GM12878 (cell line): ENCODE measurements at regions not wholly inside any gene's neighbourhood (a gene's known extent, or its start where the extent isn't known, plus 50 kb on each side); places are given as distances from the start of the nearest gene placed in this dataset.

Source experiments
- ATAC-seq: fragments of 200-7000 bp; cut with Tn5 transposase; 3 replicates; pipeline ENCODE4 v1.9.1; 2020; ENCODE audit warnings: mild to moderate bottlenecking, moderate library complexity
- BruUV-seq: library from RNA; stranded (reverse); fragments of 400-500 nt; replicated peaks from 2 replicates; lab custom pipeline; 2021; lab: Mats Ljungman, UMichigan
- CTCF ChIA-PET: fragments of 300-600 bp; sonication (Branson Sonifier 250); formaldehyde crosslinking; extraction: SDS; loops from one replicate; lab custom pipeline; 2021; ENCODE audit warnings: inconsistent platforms; lab: Yijun Ruan, JAX
- POLR2A ChIA-PET: fragments of 350-600 bp; formaldehyde crosslinking; extraction: SDS; loops from one replicate; lab custom pipeline; 2021; ENCODE audit warnings: inconsistent platforms; lab: Charles Lee
- RAD21 ChIA-PET: fragments of 300-600 bp; sonication (Branson Sonifier 250); formaldehyde crosslinking; loops from one replicate; lab custom pipeline; 2023; ENCODE audit warnings: antibody characterized with exemption; ENCODE audit not compliant: unreplicated experiment; lab: Charles Lee
- SMC1A ChIA-PET: fragments of 300-600 bp; sonication (Branson Sonifier 250); formaldehyde crosslinking; loops from one replicate; lab custom pipeline; 2023; ENCODE audit not compliant: unreplicated experiment, uncharacterized antibody; lab: Charles Lee
- DNase-seq: peaks from one replicate; pipeline ENCODE4 v3.0.0-alpha.2; 2011; ENCODE audit warnings: low read depth, low spot score
- FAIRE-seq: peaks from 3 replicates; lab custom pipeline; 2011; peaks lifted over from hg19 to GRCh38; lab: Jason Lieb, UNC
- H2AFZ ChIP-seq: 2 replicates; pipeline ENCODE4 v1.6.0; 2011; ENCODE audit warnings: low read depth, low read length, control low read depth; ENCODE audit not compliant: control insufficient read depth
- H3K27ac ChIP-seq: 2 replicates; pipeline ENCODE4 v1.5.1; 2011; ENCODE audit warnings: control low read depth; ENCODE audit not compliant: control insufficient read depth, insufficient read depth
- H3K27me3 ChIP-seq, 2 experiments: replicated peaks in 1 of 2; 2 replicates each; pipeline versions ENCODE4 v1.6.0 to v1.6.1; 2011; ENCODE audit warnings: low read length in 1 of 2; ENCODE audit not compliant: control insufficient read depth in 2 of 2, insufficient read depth in 2 of 2
- H3K36me3 ChIP-seq, 2 experiments: 2 replicates each; pipeline ENCODE4 v1.5.1; 2011; ENCODE audit warnings: low read length in 1 of 2; ENCODE audit not compliant: control insufficient read depth in 2 of 2, insufficient read depth in 2 of 2
- H3K4me1 ChIP-seq: 2 replicates; pipeline ENCODE4 v1.6.1; 2011; ENCODE audit warnings: mild to moderate bottlenecking, low read length, moderate library complexity, mixed read lengths; ENCODE audit not compliant: control insufficient read depth, insufficient read depth
- H3K4me2 ChIP-seq: 2 replicates; pipeline ENCODE4 v1.6.0; 2011; ENCODE audit warnings: control low read depth; ENCODE audit not compliant: control insufficient read depth, insufficient read depth
- H3K4me3 ChIP-seq: fragments of 200-600 bp; sonication (generic); 2 replicates; pipeline ENCODE4 v1.5.1; 2016
- H3K79me2 ChIP-seq: 2 replicates; pipeline ENCODE4 v1.6.0; 2011; ENCODE audit warnings: low read length; ENCODE audit not compliant: control insufficient read depth, insufficient read depth
- H3K9ac ChIP-seq: 2 replicates; pipeline ENCODE4 v1.8.0; 2011; ENCODE audit warnings: low read length, control low read depth, mixed read lengths; ENCODE audit not compliant: control insufficient read depth, insufficient read depth
- H3K9me3 ChIP-seq: replicated peaks from 3 replicates; pipeline ENCODE4 v1.5.1; 2011; ENCODE audit warnings: mild to moderate bottlenecking, low read length; ENCODE audit not compliant: control insufficient read depth, insufficient read depth
- H4K20me1 ChIP-seq: 2 replicates; pipeline ENCODE4 v1.6.0; 2011; ENCODE audit not compliant: control insufficient read depth, insufficient read depth
- BACH1 ChIP-seq: fragments of 450-650 bp; IDR thresholded peaks from 2 replicates; pipeline ENCODE4 v1.6.1; 2017; ENCODE audit warnings: mild to moderate bottlenecking, borderline replicate concordance
- CBX3 ChIP-seq: fragments of 200-600 bp; sonication (generic); IDR thresholded peaks from 2 replicates; pipeline ENCODE4 v1.6.1; 2016; ENCODE audit warnings: low read depth, borderline replicate concordance
- CREB1 ChIP-seq: IDR thresholded peaks from 2 replicates; pipeline ENCODE4 v1.6.1; 2012; ENCODE audit warnings: low read depth, mild to moderate bottlenecking, inconsistent platforms
- DPF2 ChIP-seq: fragments of 450-650 bp; IDR thresholded peaks from 2 replicates; pipeline ENCODE4 v1.6.1; 2017; ENCODE audit warnings: mild to moderate bottlenecking
- ETV6 ChIP-seq, 2 experiments: fragments of 450-650 bp in 1 of 2; IDR thresholded peaks in 1 of 2; conservative IDR thresholded peaks in 1 of 2; 2 replicates each; pipeline ENCODE4 v1.6.1; 2014; ENCODE audit warnings: antibody characterized with exemption in 1 of 2, borderline replicate concordance in 1 of 2, low read depth in 1 of 2, mild to moderate bottlenecking in 1 of 2, moderate library complexity in 1 of 2
- IKZF1 ChIP-seq: fragments of 450-650 bp; conservative IDR thresholded peaks from 2 replicates; pipeline ENCODE4 v1.6.1; 2017; ENCODE audit warnings: antibody characterized with exemption, mild to moderate bottlenecking
- JUNB ChIP-seq: IDR thresholded peaks from 2 replicates; pipeline ENCODE4 v1.6.1; 2016; ENCODE audit warnings: antibody characterized with exemption, mild to moderate bottlenecking
- MAX ChIP-seq: IDR thresholded peaks from 2 replicates; pipeline ENCODE4 v1.6.1; 2012; ENCODE audit warnings: low read depth, low read length, improper control_type of control experiment
- MLLT1 ChIP-seq: fragments of 450-650 bp; IDR thresholded peaks from 2 replicates; pipeline ENCODE4 v1.6.1; 2016; ENCODE audit warnings: mild to moderate bottlenecking
- MXI1 ChIP-seq: fragments of 150-350 bp; IDR thresholded peaks from 2 replicates; pipeline ENCODE4 v1.6.1; 2011; ENCODE audit warnings: low read depth, mild to moderate bottlenecking, inconsistent platforms, low read length, improper control_type of control experiment
- NFIC ChIP-seq: IDR thresholded peaks from 2 replicates; pipeline ENCODE4 v1.6.1; 2012; ENCODE audit warnings: low read depth, mild to moderate bottlenecking, inconsistent platforms, low read length, moderate library complexity
- PAX5 ChIP-seq: IDR thresholded peaks from 2 replicates; pipeline ENCODE4 v1.6.1; 2011; ENCODE audit warnings: low read depth, low read length, borderline replicate concordance
- PRDM15 ChIP-seq: fragments of 450-650 bp; formaldehyde crosslinking; IDR thresholded peaks from 2 replicates; pipeline ENCODE4 v1.4.0; 2020; ENCODE audit warnings: mild to moderate bottlenecking, moderate library complexity
- RAD21 ChIP-seq: IDR thresholded peaks from 2 replicates; pipeline ENCODE4 v1.6.1; 2011; ENCODE audit warnings: mild to moderate bottlenecking, low read depth, low read length, moderate library complexity; ENCODE audit not compliant: insufficient read depth
- SP1 ChIP-seq: IDR thresholded peaks from one replicate; pipeline ENCODE4 v1.6.1; 2011; ENCODE audit warnings: low read depth, low read length
- SPI1 ChIP-seq: IDR thresholded peaks from 2 replicates; pipeline ENCODE4 v1.6.1; 2011; ENCODE audit warnings: low read depth, mild to moderate bottlenecking, low read length, moderate library complexity, borderline replicate concordance; ENCODE audit not compliant: insufficient read depth
- SREBF2 ChIP-seq: IDR thresholded peaks from 2 replicates; pipeline ENCODE4 v1.6.1; 2012; ENCODE audit warnings: mild to moderate bottlenecking, low read length
- TARDBP ChIP-seq: IDR thresholded peaks from 2 replicates; pipeline ENCODE4 v1.6.1; 2016; ENCODE audit warnings: borderline replicate concordance
- ZNF384 ChIP-seq: IDR thresholded peaks from 2 replicates; pipeline ENCODE4 v1.6.1; 2012; ENCODE audit warnings: low read depth, mild to moderate bottlenecking, low read length, improper control_type of control experiment, borderline replicate concordance
- WGBS: methylation state at CpG from one replicate; pipeline ENCODE4 v1.1.6; 2016; ENCODE audit warnings: low lambda C conversion rate; ENCODE audit not compliant: insufficient replicate concordance, insufficient coverage; ENCODE audit errors: missing lambda C conversion rate; 5-methylcytosine and 5-hydroxymethylcytosine counted together
- in situ Hi-C: fragments of 300-500 bp; cut with MboI; formaldehyde crosslinking; loops from 9 replicates; pipeline ENCODE4 v1.14.3; 2018; ENCODE audit warnings: mixed read lengths
- intact Hi-C: fragments of 100-400 bp; cut with micrococcal nuclease; formaldehyde crosslinking; loops from one replicate; pipeline ENCODE4 v1.14.2; 2022; ENCODE audit not compliant: unreplicated experiment

GRCh38 chr4:98775672-98776071, 117.3 kb upstream of the TSPAN5 start (continued):
- TF ChIP-seq MLLT1 (no peak), DPF2 (no peak), ETV6 (conservative IDR thresholded peaks at IDR 0.05 in 1 of 2, IDR thresholded peaks at IDR 0.05 in 1 of 2; ENCODE audit: borderline replicate concordance in 1 of 2, low read depth in 1 of 2) (no peak), SREBF2 (no peak), ZNF384 (no peak), BACH1 (no peak), TARDBP (no peak), IKZF1 (no peak), SPI1 (no peak), SP1 (no peak), CBX3 (no peak), CREB1 (no peak)

- Histone ChIP-seq H3K4me2 (no peak overlapping the region), H2AFZ (no peak overlapping the region), H3K79me2 (no peaks in the 10 kb centered on the region), H3K4me3 (no peak overlapping the region), H3K27ac (no peak overlapping the region), H4K20me1 (no peaks in the 10 kb centered on the region), H3K36me3 (no peaks in the 10 kb centered on the region), H3K9ac (no peak overlapping the region), H3K4me1 (no peaks in the 10 kb centered on the region), H3K27me3 (no peaks in the 10 kb centered on the region; a peak in 1 of 4 replicates), H3K9me3 (no peaks in the 10 kb centered on the region)
- intact Hi-C loops = no loop called here
- ATAC-seq (no peak), FAIRE-seq (no peak), DNase-seq (no peak)
- no TSS peak for BruUV-seq
- POLR2A ChIA-PET = no interaction called here
- CTCF ChIA-PET = interaction anchor here (0.9 to 1.4 kb wide), 2 partner anchors 31 to 632 kb away, joined by 3 read pairs; no protein-coding TSS in a partner anchor
- in situ Hi-C loops = no loop called here
- RAD21 ChIA-PET = no interaction called here
- SMC1A ChIA-PET = no interaction called here
- 18% methylated on average over 4 of the region's 4 CpGs for WGBS
- TF ChIP-seq RAD21 (no peak), NFIC (no peak), PAX5 (no peak), JUNB (no peak), MAX (no peak), MXI1 (no peak), PRDM15 (CRISPR knock-in tag) (no peak)
Measured at GRCh38 chr4:98773638-98774037, 115.2 kb upstream of the TSPAN5 start.
